ENCODE measurements at regions not wholly inside any gene's neighbourhood (a gene's known extent, or its start where the extent isn't known, plus 50 kb on each side); places are given as distances from the start of the nearest gene placed in this dataset.

DNA sequence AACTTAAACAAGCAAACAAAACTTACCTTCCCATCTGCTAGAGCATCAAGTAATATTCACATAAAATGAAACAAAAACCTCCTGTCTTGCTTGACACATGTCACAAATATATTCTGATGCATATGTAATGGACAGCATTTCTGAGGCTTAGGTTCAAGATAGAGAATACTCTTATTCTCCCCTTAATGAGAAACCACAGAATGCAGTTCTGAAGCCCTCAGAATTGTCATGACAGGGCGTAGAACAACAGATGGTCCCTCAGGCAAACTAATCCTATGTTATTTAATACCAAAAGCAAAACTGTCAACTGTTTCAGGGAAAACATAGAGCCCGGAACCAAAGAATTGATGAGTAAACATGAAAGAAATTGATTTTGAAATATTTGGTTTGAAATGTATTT is 229.9 kb upstream of the RIOK2 start:
- no peak overlapping the region for H3K27ac Mint-ChIP-seq (ENCODE audit: unreplicated experiment)
- DNase-seq, result no peak
- CTCF ChIA-PET, result no interaction called here
- TF ChIP-seq, protein P1, sequence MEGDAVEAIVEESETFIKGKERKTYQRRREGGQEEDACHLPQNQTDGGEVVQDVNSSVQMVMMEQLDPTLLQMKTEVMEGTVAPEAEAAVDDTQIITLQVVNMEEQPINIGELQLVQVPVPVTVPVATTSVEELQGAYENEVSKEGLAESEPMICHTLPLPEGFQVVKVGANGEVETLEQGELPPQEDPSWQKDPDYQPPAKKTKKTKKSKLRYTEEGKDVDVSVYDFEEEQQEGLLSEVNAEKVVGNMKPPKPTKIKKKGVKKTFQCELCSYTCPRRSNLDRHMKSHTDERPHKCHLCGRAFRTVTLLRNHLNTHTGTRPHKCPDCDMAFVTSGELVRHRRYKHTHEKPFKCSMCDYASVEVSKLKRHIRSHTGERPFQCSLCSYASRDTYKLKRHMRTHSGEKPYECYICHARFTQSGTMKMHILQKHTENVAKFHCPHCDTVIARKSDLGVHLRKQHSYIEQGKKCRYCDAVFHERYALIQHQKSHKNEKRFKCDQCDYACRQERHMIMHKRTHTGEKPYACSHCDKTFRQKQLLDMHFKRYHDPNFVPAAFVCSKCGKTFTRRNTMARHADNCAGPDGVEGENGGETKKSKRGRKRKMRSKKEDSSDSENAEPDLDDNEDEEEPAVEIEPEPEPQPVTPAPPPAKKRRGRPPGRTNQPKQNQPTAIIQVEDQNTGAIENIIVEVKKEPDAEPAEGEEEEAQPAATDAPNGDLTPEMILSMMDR (IDR thresholded peaks at IDR 0.05; ENCODE audit: unreplicated experiment), result no peak
- intact Hi-C loops (cut with micrococcal nuclease; ENCODE audit: unreplicated experiment), result no loop called here
- H3K9me3 Mint-ChIP-seq (ENCODE audit: low read depth, unreplicated experiment), result no peaks in the 10 kb centered on the region
- H3K27me3 Mint-ChIP-seq (ENCODE audit: unreplicated experiment), result no peaks in the 10 kb centered on the region
- no peaks in the 10 kb centered on the region for H3K36me3 Mint-ChIP-seq (ENCODE audit: insufficient read depth, unreplicated experiment)
- no peak overlapping the region for H3K4me3 Mint-ChIP-seq (ENCODE audit: low read depth, unreplicated experiment)
- BruUV-seq (replicated peaks), result no TSS peak
- H3K4me1 Mint-ChIP-seq (ENCODE audit: low read depth, unreplicated experiment), result no peaks in the 10 kb centered on the region

DNA sequence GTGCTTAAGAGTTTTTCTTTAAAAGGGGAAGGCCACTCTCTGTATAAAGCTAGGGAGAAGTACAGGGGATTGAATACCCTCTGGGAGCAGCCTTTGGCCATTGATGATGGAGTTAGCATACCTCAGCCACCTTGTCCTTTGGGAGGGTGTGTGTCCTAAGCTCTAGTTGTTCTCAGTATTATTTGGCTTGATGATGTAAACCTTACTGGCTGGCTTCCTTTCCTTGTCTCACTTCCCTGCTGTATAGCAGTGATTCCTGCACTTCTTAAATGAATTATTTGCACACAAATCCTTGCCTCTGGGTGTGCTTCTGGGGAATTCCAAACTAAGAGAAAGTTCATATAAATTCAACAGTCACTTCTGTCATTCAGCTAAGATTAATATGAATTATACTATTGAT is 234.9 kb upstream of the RIOK2 start:
- H3K4me3 Mint-ChIP-seq (ENCODE audit: low read depth, unreplicated experiment), result no peak overlapping the region
- TF ChIP-seq, protein P1 (IDR thresholded peaks at IDR 0.05; ENCODE audit: unreplicated experiment), result no peak
- CTCF ChIA-PET, result no interaction called here
- no peak for DNase-seq
- BruUV-seq (replicated peaks), result no TSS peak
- H3K27ac Mint-ChIP-seq (ENCODE audit: unreplicated experiment), result no peak overlapping the region
- H3K36me3 Mint-ChIP-seq (ENCODE audit: insufficient read depth, unreplicated experiment), result no peaks in the 10 kb centered on the region
- H3K9me3 Mint-ChIP-seq (ENCODE audit: low read depth, unreplicated experiment), result no peaks in the 10 kb centered on the region
- intact Hi-C loops (cut with micrococcal nuclease; ENCODE audit: unreplicated experiment), result no loop called here
- H3K4me1 Mint-ChIP-seq (ENCODE audit: low read depth, unreplicated experiment), result no peaks in the 10 kb centered on the region
- no peaks in the 10 kb centered on the region for H3K27me3 Mint-ChIP-seq (ENCODE audit: unreplicated experiment)

DNA sequence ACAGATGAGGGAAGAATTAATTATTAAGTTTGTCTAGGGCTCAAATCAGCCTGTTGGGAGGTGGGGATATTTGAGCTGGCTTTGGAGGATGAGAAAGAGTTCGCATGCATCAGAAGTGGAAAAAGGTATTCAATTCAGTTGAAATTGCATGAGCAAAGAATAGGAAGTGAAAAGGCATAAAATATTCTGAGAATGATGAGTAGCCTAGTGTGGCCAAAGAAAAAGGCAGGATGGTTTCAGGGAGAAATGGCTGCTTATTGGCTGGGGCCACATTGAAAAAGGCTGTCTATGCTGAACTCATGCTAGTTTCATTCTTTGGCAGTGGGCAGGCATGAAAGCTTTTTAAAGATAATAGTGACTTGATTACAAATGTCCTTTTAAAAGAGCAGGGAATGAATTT is 235.4 kb upstream of the RIOK2 start:
- no peaks in the 10 kb centered on the region for H3K36me3 Mint-ChIP-seq (ENCODE audit: insufficient read depth, unreplicated experiment)
- BruUV-seq (replicated peaks), result no TSS peak
- intact Hi-C loops (cut with micrococcal nuclease; ENCODE audit: unreplicated experiment), result no loop called here
- CTCF ChIA-PET, result no interaction called here
- H3K4me3 Mint-ChIP-seq (ENCODE audit: low read depth, unreplicated experiment), result no peak overlapping the region
- no peaks in the 10 kb centered on the region for H3K9me3 Mint-ChIP-seq (ENCODE audit: low read depth, unreplicated experiment)
- no peak for DNase-seq
- TF ChIP-seq, protein P1 (IDR thresholded peaks at IDR 0.05; ENCODE audit: unreplicated experiment), result no peak
- H3K27me3 Mint-ChIP-seq (ENCODE audit: unreplicated experiment), result no peaks in the 10 kb centered on the region
- no peak overlapping the region for H3K27ac Mint-ChIP-seq (ENCODE audit: unreplicated experiment)
- H3K4me1 Mint-ChIP-seq (ENCODE audit: low read depth, unreplicated experiment), result no peaks in the 10 kb centered on the region

DNA sequence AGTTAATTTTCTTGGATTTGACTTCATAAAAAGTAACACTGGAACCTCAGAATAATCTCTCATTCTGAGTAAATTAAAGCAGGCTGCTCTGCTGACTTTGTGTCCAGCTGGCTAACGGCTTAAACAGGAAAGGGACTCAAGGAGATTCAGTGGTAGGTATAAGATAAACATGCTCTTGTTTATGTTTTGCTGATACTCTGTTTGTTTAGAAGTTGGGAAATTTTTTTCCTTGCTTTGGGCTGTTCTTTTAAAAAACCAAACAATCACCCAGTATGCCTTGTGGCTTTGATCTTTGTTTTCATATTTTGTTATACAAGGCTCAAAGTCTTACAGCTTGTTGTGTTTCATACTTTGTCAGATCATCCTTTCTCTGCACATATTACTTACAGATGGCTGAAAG is 237.6 kb upstream of the RIOK2 start:
- DNase-seq, result no peak
- Mint-ChIP-seq H3K36me3 (ENCODE audit: insufficient read depth, unreplicated experiment) (no peaks in the 10 kb centered on the region), H3K4me3 (ENCODE audit: low read depth, unreplicated experiment) (no peak overlapping the region), H3K27me3 (ENCODE audit: unreplicated experiment) (no peaks in the 10 kb centered on the region), H3K9me3 (ENCODE audit: low read depth, unreplicated experiment) (no peaks in the 10 kb centered on the region), H3K27ac (ENCODE audit: unreplicated experiment) (no peak overlapping the region), H3K4me1 (ENCODE audit: low read depth, unreplicated experiment) (no peaks in the 10 kb centered on the region)
- CTCF ChIA-PET, result no interaction called here
- intact Hi-C loops (cut with micrococcal nuclease; ENCODE audit: unreplicated experiment), result loop anchor here (10.0 kb wide), 1 partner anchor 1404 kb away; no protein-coding TSS in a partner anchor
- BruUV-seq (replicated peaks), result no TSS peak
- TF ChIP-seq, protein P1 (IDR thresholded peaks at IDR 0.05; ENCODE audit: unreplicated experiment), result no peak
